GM23338 (cell line): ENCODE measurements at regions not wholly inside any gene's neighbourhood (a gene's known extent, or its start where the extent isn't known, plus 50 kb on each side); places are given as distances from the start of the nearest gene placed in this dataset.
A peak's percentile ranks its signal among the peaks of the same experiment; 100 is the strongest.

ENCODE experiments used
- ATAC-seq: fragments of 200-7000 bp; cut with Tn5 transposase; 3 replicates; pipeline ENCODE4 v1.9.1; 2020
- DNase-seq: peaks from one replicate; pipeline ENCODE4 v3.0.0-alpha.2; 2015; ENCODE audit warnings: low spot score
- H2AFZ ChIP-seq: fragments of 200-600 bp; sonication (generic); 2 replicates; pipeline ENCODE4 v1.8.0; 2016; ENCODE audit warnings: antibody characterized with exemption, mild to moderate bottlenecking, moderate library complexity
- H3F3A ChIP-seq: fragments of 200-600 bp; sonication (generic); replicated peaks from 2 replicates; pipeline ENCODE4 v1.8.0; 2017; ENCODE audit warnings: antibody characterized with exemption, mixed run types, low read depth
- H3K27ac ChIP-seq: fragments of 200-600 bp; sonication (generic); 2 replicates; pipeline ENCODE4 v1.6.1; 2016; ENCODE audit warnings: low read depth
- H3K27me3 ChIP-seq: fragments of 200-600 bp; sonication (generic); 2 replicates; pipeline ENCODE4 v1.8.0; 2016; ENCODE audit warnings: mild to moderate bottlenecking, mixed run types, moderate library complexity; ENCODE audit not compliant: insufficient read depth
- H3K36me3 ChIP-seq: fragments of 200-600 bp; sonication (generic); 2 replicates; pipeline ENCODE4 v1.8.0; 2016; ENCODE audit warnings: mild to moderate bottlenecking; ENCODE audit not compliant: insufficient read depth
- H3K4me1 ChIP-seq: fragments of 200-600 bp; sonication (generic); 2 replicates; pipeline ENCODE4 v1.8.0; 2016; ENCODE audit warnings: mild to moderate bottlenecking, moderate library complexity; ENCODE audit not compliant: insufficient read depth
- H3K4me2 ChIP-seq: fragments of 200-600 bp; sonication (generic); 2 replicates; pipeline ENCODE4 v1.7.1; 2017; ENCODE audit warnings: mixed run types
- H3K4me3 ChIP-seq: fragments of 200-600 bp; sonication (generic); 2 replicates; pipeline ENCODE4 v1.6.1; 2016; ENCODE audit warnings: mixed run types
- H3K79me2 ChIP-seq: fragments of 200-600 bp; sonication (generic); replicated peaks from 2 replicates; pipeline ENCODE4 v1.8.0; 2017; ENCODE audit warnings: mild to moderate bottlenecking; ENCODE audit not compliant: insufficient read depth
- H3K9me2 ChIP-seq: fragments of 200-600 bp; sonication (generic); 2 replicates; pipeline ENCODE4 v1.8.0; 2017; ENCODE audit not compliant: insufficient read depth
- H4K20me1 ChIP-seq: fragments of 200-600 bp; sonication (generic); replicated peaks from 2 replicates; pipeline ENCODE4 v1.8.0; 2017; ENCODE audit warnings: mild to moderate bottlenecking; ENCODE audit not compliant: insufficient read depth
- H3K27ac Mint-ChIP-seq: 2 replicates; pipeline ENCODE4 v1.8.0; 2020; ENCODE audit warnings: inconsistent platforms, mild to moderate bottlenecking, moderate library complexity, mixed read lengths
- H3K27me3 Mint-ChIP-seq: 3 replicates; pipeline ENCODE4 v1.8.0; 2022; ENCODE audit warnings: low read depth, mild to moderate bottlenecking, moderate library complexity, mixed read lengths, inconsistent platforms; ENCODE audit not compliant: insufficient read depth, poor library complexity
- H3K36me3 Mint-ChIP-seq: 3 replicates; pipeline ENCODE4 v1.8.0; 2021; ENCODE audit warnings: low read depth, mild to moderate bottlenecking, inconsistent platforms, moderate library complexity, mixed read lengths
- H3K4me1 Mint-ChIP-seq: 3 replicates; pipeline ENCODE4 v1.8.0; 2020; ENCODE audit warnings: mild to moderate bottlenecking, inconsistent platforms, mixed read lengths
- H3K4me3 Mint-ChIP-seq: 3 replicates; pipeline ENCODE4 v1.8.0; 2021; ENCODE audit warnings: moderate library complexity, mild to moderate bottlenecking, inconsistent platforms, mixed read lengths
- H3K9me3 Mint-ChIP-seq: 3 replicates; pipeline ENCODE4 v1.8.0; 2020; ENCODE audit warnings: moderate library complexity, mild to moderate bottlenecking, inconsistent platforms, mixed read lengths
- ETS1 ChIP-seq: IDR thresholded peaks from 2 replicates; pipeline ENCODE4 v1.6.1; 2016; ENCODE audit warnings: antibody characterized with exemption
- EZH2 ChIP-seq: fragments of 200-600 bp; sonication (generic); IDR thresholded peaks from one replicate; pipeline ENCODE4 v1.8.0; 2017; ENCODE audit warnings: antibody characterized with exemption, mild to moderate bottlenecking, low read depth; ENCODE audit not compliant: unreplicated experiment
- EZH2phosphoT487 ChIP-seq: fragments of 200-600 bp; sonication (generic); IDR thresholded peaks from one replicate; pipeline ENCODE4 v1.8.1; 2018; ENCODE audit warnings: antibody characterized with exemption; ENCODE audit not compliant: unreplicated experiment
- JUNB ChIP-seq: IDR thresholded peaks from one replicate; pipeline ENCODE4 v1.6.1; 2016; ENCODE audit warnings: antibody characterized with exemption; ENCODE audit not compliant: unreplicated experiment
- NANOG ChIP-seq: IDR thresholded peaks from 2 replicates; pipeline ENCODE4 v1.6.1; 2016; ENCODE audit warnings: antibody characterized with exemption, borderline replicate concordance
- STAT1 ChIP-seq: IDR thresholded peaks from one replicate; pipeline ENCODE4 v1.6.1; 2016; ENCODE audit warnings: antibody characterized with exemption; ENCODE audit not compliant: unreplicated experiment
- ZNF114 ChIP-seq: fragments of 250-450 bp; sonication (Bioruptor Pico); IDR thresholded peaks from 2 replicates; pipeline ENCODE4 v1.5.0; 2020; ENCODE audit warnings: mild to moderate bottlenecking, moderate library complexity
- ZNF331 ChIP-seq: fragments of 250-450 bp; sonication (Bioruptor Pico); IDR thresholded peaks from 2 replicates; pipeline ENCODE4 v1.5.0; 2020; ENCODE audit warnings: low read depth, mild to moderate bottlenecking, moderate library complexity
- ZNF462 ChIP-seq: fragments of 250-450 bp; sonication (Bioruptor Pico); IDR thresholded peaks from 2 replicates; pipeline ENCODE4 v1.5.0; 2020; ENCODE audit warnings: mild to moderate bottlenecking, moderate library complexity

- 0 out of 2 replicates have a peak, but pooled peaks cover 8% of the 10 kb centered on the region for H3K9me2 ChIP-seq
- H3K27me3 ChIP-seq, result no peaks in the 10 kb centered on the region
- H3K4me3 ChIP-seq, result no peak overlapping the region
- H3K4me2 ChIP-seq, result no peak overlapping the region
- TF ChIP-seq ZNF462 (no peak), NANOG (no peak)
- Mint-ChIP-seq H3K36me3 (no peaks in the 10 kb centered on the region), H3K4me3 (no peak overlapping the region), H3K9me3 (no peaks in the 10 kb centered on the region; the same call in 2 of the 3 replicates), H3K4me1 (peaks cover 29% of the 10 kb centered on the region), H3K27ac (no peak overlapping the region), H3K27me3 (peaks cover 14% of the 10 kb centered on the region)
- peaks cover 29% of the 10 kb centered on the region for H3K4me1 ChIP-seq
- H3K36me3 ChIP-seq, result no peaks in the 10 kb centered on the region
- no peak overlapping the region for H3K27ac ChIP-seq
- H2AFZ ChIP-seq, result 0 out of 2 replicates have a peak overlapping the region, but pooled peaks have one; percentile 35
- H3F3A ChIP-seq, result no peaks in the 10 kb centered on the region
- no peak for DNase-seq
- no peaks in the 10 kb centered on the region for H3K79me2 ChIP-seq
- H4K20me1 ChIP-seq, result no peaks in the 10 kb centered on the region
- ATAC-seq, result no peak
Observed at GRCh38 chr3:66606868-66607267, 106.0 kb upstream of the LRIG1 start.

- no peaks in the 10 kb centered on the region for H4K20me1 ChIP-seq
- no peaks in the 10 kb centered on the region for H3K36me3 ChIP-seq
- peak overlapping the region; percentile 48 for H3K27ac ChIP-seq
- H3K4me1 ChIP-seq, result peaks cover 21% of the 10 kb centered on the region
- Mint-ChIP-seq H3K4me3 (peak overlapping the region; percentile 41; the same call in 2 of the 3 replicates), H3K9me3 (no peaks in the 10 kb centered on the region; the same call in 2 of the 3 replicates), H3K36me3 (no peaks in the 10 kb centered on the region), H3K27me3 (peaks cover 14% of the 10 kb centered on the region), H3K27ac (peak overlapping the region; percentile 89), H3K4me1 (peaks cover 23% of the 10 kb centered on the region)
- peak; percentile 81 for ATAC-seq
- H3F3A ChIP-seq, result no peaks in the 10 kb centered on the region
- H3K79me2 ChIP-seq, result no peaks in the 10 kb centered on the region
- no peak overlapping the region for H3K4me3 ChIP-seq
- H3K27me3 ChIP-seq, result no peaks in the 10 kb centered on the region
- DNase-seq, result peak; percentile 83
- 0 out of 2 replicates have a peak, but pooled peaks cover 8% of the 10 kb centered on the region for H3K9me2 ChIP-seq
- H3K4me2 ChIP-seq, result peak overlapping the region; percentile 71
- no peak overlapping the region for H2AFZ ChIP-seq
- TF ChIP-seq ETS1 (no peak), NANOG (no peak), EZH2phosphoT487 (no peak), ZNF331 (CRISPR knock-in tag) (no peak), JUNB (no peak), ZNF114 (CRISPR knock-in tag) (no peak), STAT1 (no peak), EZH2 (no peak)
Observed at GRCh38 chr3:66609660-66610561, 109.1 kb upstream of the LRIG1 start.
